K562 (cell line): ENCODE measurements at regions not wholly inside any gene's neighbourhood (a gene's known extent, or its start where the extent isn't known, plus 50 kb on each side); places are given as distances from the start of the nearest gene placed in this dataset.

Source experiments
- ATAC-seq: fragments of 200-7000 bp; cut with Tn5 transposase; 3 replicates; pipeline ENCODE4 v1.9.1; 2020; ENCODE audit warnings: moderate library complexity
- BruUV-seq: library from RNA; stranded (reverse); fragments of 400-500 nt; replicated peaks from 2 replicates; lab custom pipeline; 2021; lab: Mats Ljungman, UMichigan
- CTCF ChIA-PET: fragments of 300-600 bp; formaldehyde crosslinking; extraction: SDS; loops from one replicate; lab custom pipeline; 2021; ENCODE audit warnings: low intra/inter-chr PET ratio; lab: Yijun Ruan, JAX
- POLR2A ChIA-PET: fragments of 300-600, 350-650 bp; sonication (Branson Sonifier 250); formaldehyde crosslinking; extraction: SDS; loops from one replicate; lab custom pipeline; 2021; ENCODE audit warnings: antibody characterized with exemption, inconsistent platforms; lab: Yijun Ruan, JAX
- DNase-seq, 4 experiments: peaks; one replicate each; pipeline versions ENCODE4 v3.0.0 to v3.0.0-alpha.2; 2011 to 2018; ENCODE audit warnings: low spot score in 3 of 4, mixed read lengths in 3 of 4; ENCODE audit errors: extremely low read depth in 1 of 4
- FAIRE-seq: peaks from 2 replicates; lab custom pipeline; 2011; peaks lifted over from hg19 to GRCh38; lab: Jason Lieb, UNC
- H2AFZ ChIP-seq: 2 replicates; pipeline ENCODE4 v1.6.0; 2011; ENCODE audit warnings: low read depth, low read length, control low read depth, inconsistent platforms
- H3K27ac ChIP-seq: fragments of 200-600 bp; 3 replicates; pipeline ENCODE4 v1.8.0; 2011; ENCODE audit warnings: low read depth, mild to moderate bottlenecking, control low read depth, inconsistent platforms, low read length, moderate library complexity, mixed read lengths; ENCODE audit errors: extremely low read depth
- H3K27me3 ChIP-seq, 2 experiments: fragments of 300-600 bp in 1 of 2; 2 replicates in 1 of 2; 3 replicates in 1 of 2; pipeline versions ENCODE4 v1.6.0 to v1.8.0; 2011; ENCODE audit warnings: inconsistent platforms in 2 of 2, low read length in 2 of 2, mild to moderate bottlenecking in 1 of 2, mixed read lengths in 1 of 2, moderate library complexity in 1 of 2; ENCODE audit not compliant: control insufficient read depth in 2 of 2, insufficient read depth in 2 of 2
- H3K36me3 ChIP-seq: fragments of 300-600 bp; 3 replicates; pipeline ENCODE4 v1.8.0; 2011; ENCODE audit warnings: mild to moderate bottlenecking, low read length, inconsistent platforms; ENCODE audit not compliant: control insufficient read depth, insufficient read depth
- H3K4me1 ChIP-seq, 2 experiments: fragments of 200-600 bp in 1 of 2; replicated peaks in 1 of 2; 2 replicates in 1 of 2; 3 replicates in 1 of 2; pipeline versions ENCODE4 v1.5.1 to v1.8.0; 2011; ENCODE audit warnings: inconsistent platforms in 2 of 2, low read length in 2 of 2, mild to moderate bottlenecking in 1 of 2, mixed read lengths in 1 of 2, moderate library complexity in 1 of 2; ENCODE audit not compliant: control insufficient read depth in 2 of 2, insufficient read depth in 2 of 2
- H3K4me2 ChIP-seq: 2 replicates; pipeline ENCODE4 v1.6.1; 2011; ENCODE audit warnings: low read length, control low read depth, inconsistent platforms, mixed read lengths; ENCODE audit not compliant: insufficient read depth
- H3K4me3 ChIP-seq: fragments of 200-600 bp; sonication (generic), shearing (Covaris generic); 2 replicates; pipeline ENCODE4 v1.5.1; 2016; ENCODE audit warnings: control low read depth, inconsistent platforms
- H3K79me2 ChIP-seq: fragments of 200-600 bp; 3 replicates; pipeline ENCODE4 v1.8.0; 2011; ENCODE audit warnings: low read length, inconsistent platforms; ENCODE audit not compliant: control insufficient read depth, insufficient read depth
- H3K9ac ChIP-seq, 2 experiments: 2 replicates each; pipeline versions ENCODE4 v1.6.0 to v1.6.1; 2011; ENCODE audit warnings: low read depth in 2 of 2, low read length in 2 of 2, control low read depth in 1 of 2, inconsistent platforms in 1 of 2, mild to moderate bottlenecking in 1 of 2, mixed read lengths in 1 of 2; ENCODE audit not compliant: insufficient read depth in 1 of 2
- H3K9me1 ChIP-seq: one replicate; pipeline ENCODE4 v1.6.0; 2011; ENCODE audit warnings: inconsistent platforms, mild to moderate bottlenecking, low read length, moderate library complexity; ENCODE audit not compliant: control insufficient read depth, insufficient read depth
- H3K9me3 ChIP-seq: replicated peaks from 2 replicates; pipeline ENCODE4 v1.5.1; 2011; ENCODE audit warnings: low read depth, low read length, inconsistent platforms; ENCODE audit not compliant: control insufficient read depth, insufficient read depth
- H4K20me1 ChIP-seq: replicated peaks from 2 replicates; pipeline ENCODE4 v1.6.1; 2011; ENCODE audit warnings: low read length, inconsistent platforms, mixed read lengths; ENCODE audit not compliant: control insufficient read depth, insufficient read depth
- CREBBP ChIP-seq: IDR thresholded peaks from one replicate; pipeline ENCODE4 v1.6.1; 2012; ENCODE audit warnings: low read depth, mild to moderate bottlenecking, control low read depth, inconsistent platforms, low read length
- EP300 ChIP-seq: IDR thresholded peaks from 2 replicates; pipeline ENCODE4 v1.6.1; 2012; ENCODE audit warnings: low read length, improper control_type of control experiment
- ETV1 ChIP-seq: fragments of 450-650 bp; conservative IDR thresholded peaks from 2 replicates; pipeline ENCODE4 v1.6.1; 2016; ENCODE audit warnings: missing genetic modification characterization, control low read depth, low read depth, missing compliant biosample characterization
- KLF1 ChIP-seq: fragments of 450-650 bp; IDR thresholded peaks from 2 replicates; pipeline ENCODE4 v1.6.1; 2016; ENCODE audit warnings: missing genetic modification characterization, missing compliant biosample characterization
- MAX ChIP-seq: sonication (generic); formaldehyde crosslinking; IDR thresholded peaks from 2 replicates; pipeline ENCODE4 v1.9.0; 2022; ENCODE audit warnings: mild to moderate bottlenecking, missing genetic modification reagents
- MEF2A ChIP-seq: IDR thresholded peaks from 2 replicates; pipeline ENCODE4 v1.6.1; 2011; ENCODE audit warnings: low read depth, mild to moderate bottlenecking, low read length, moderate library complexity; ENCODE audit not compliant: control insufficient read depth
- ZNF224 ChIP-seq: sonication (generic); formaldehyde crosslinking; IDR thresholded peaks from 2 replicates; pipeline ENCODE4 v1.8.0; 2022; ENCODE audit warnings: mild to moderate bottlenecking, missing genetic modification reagents
- WGBS: fragments of 100-300 bp; shearing (Covaris generic); methylation state at CpG from one replicate; pipeline ENCODE4 v1.1.6; 2016; ENCODE audit warnings: low coverage, mixed read lengths; ENCODE audit not compliant: insufficient coverage; ENCODE audit errors: missing lambda C conversion rate; 5-methylcytosine and 5-hydroxymethylcytosine counted together
- in situ Hi-C: fragments of 300-500 bp; cut with MboI; formaldehyde crosslinking; loops from 4 replicates; pipeline ENCODE4 v1.15.0; 2018; ENCODE audit warnings: inconsistent platforms, mixed read lengths
- intact Hi-C: fragments of 100-400 bp; cut with micrococcal nuclease; formaldehyde crosslinking; loops from 2 replicates; pipeline ENCODE4 v1.14.2; 2022
- TF ChIP-seq, protein P1 (sequence below), 2 experiments: IDR thresholded peaks; 2 replicates each; pipeline ENCODE4 v1.6.1; 2011; ENCODE audit warnings: borderline replicate concordance in 1 of 2, control low read depth in 1 of 2, low read depth in 1 of 2, low read length in 1 of 2, mild to moderate bottlenecking in 1 of 2, mixed read lengths in 1 of 2, moderate library complexity in 1 of 2; ENCODE audit not compliant: insufficient read depth in 1 of 2, insufficient read length in 1 of 2, poor library complexity in 1 of 2, severe bottlenecking in 1 of 2; ENCODE audit errors: extremely low read depth in 1 of 2

DNA sequence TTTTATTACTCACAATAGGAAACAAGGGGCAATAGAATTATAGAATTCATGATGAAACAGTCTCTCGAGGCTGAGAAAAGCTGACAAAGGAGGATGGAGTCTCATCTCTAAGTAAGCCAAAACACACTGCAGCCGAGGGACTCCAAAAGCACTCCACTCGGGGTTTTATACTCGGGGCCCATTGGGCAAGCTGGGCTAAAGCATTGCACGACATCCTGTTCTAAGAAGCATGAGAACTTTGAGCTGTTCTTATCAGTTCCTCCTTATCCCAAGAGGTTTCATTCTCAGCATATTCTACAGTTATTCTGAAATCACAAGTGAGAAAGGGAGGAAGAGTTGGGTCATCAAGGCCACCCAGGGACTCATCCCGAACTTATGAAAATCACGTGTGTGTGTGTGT is 1475.5 kb downstream of the PCDH18 start (continued):
- no peak for TF ChIP-seq EP300
- no peak for TF ChIP-seq MEF2A
- no peak for TF ChIP-seq ETV1
- no peak for TF ChIP-seq KLF1
- no peak for TF ChIP-seq MAX
- TF ChIP-seq ZNF224 (CRISPR knock-in tag), result no peak
- no peak for TF ChIP-seq CREBBP

GRCh38 chr4:136055360-136055759 is 1476.9 kb downstream of the PCDH18 start:
- ATAC-seq (no peak), DNase-seq (no peak), FAIRE-seq (no peak)
- 3% methylated on average over 3 of the region's 3 CpGs for WGBS
- H3K27me3 ChIP-seq, result no peaks in the 10 kb centered on the region
- H3K36me3 ChIP-seq, result no peaks in the 10 kb centered on the region
- CTCF ChIA-PET, result no interaction called here
- intact Hi-C loops (no loop called here), in situ Hi-C loops (no loop called here)
- H3K4me1 ChIP-seq, result no peaks in the 10 kb centered on the region
- no peak overlapping the region for H3K27ac ChIP-seq
- no peaks in the 10 kb centered on the region for H3K9me3 ChIP-seq
- H4K20me1 ChIP-seq, result no peaks in the 10 kb centered on the region
- no peak overlapping the region for H3K4me2 ChIP-seq
- H3K79me2 ChIP-seq, result no peaks in the 10 kb centered on the region
- BruUV-seq, result no TSS peak
- H3K9me1 ChIP-seq, result no peaks in the 10 kb centered on the region
- POLR2A ChIA-PET, result no interaction called here
- H3K4me3 ChIP-seq, result no peak overlapping the region
- no peak overlapping the region for H2AFZ ChIP-seq
- TF ChIP-seq, protein P1, sequence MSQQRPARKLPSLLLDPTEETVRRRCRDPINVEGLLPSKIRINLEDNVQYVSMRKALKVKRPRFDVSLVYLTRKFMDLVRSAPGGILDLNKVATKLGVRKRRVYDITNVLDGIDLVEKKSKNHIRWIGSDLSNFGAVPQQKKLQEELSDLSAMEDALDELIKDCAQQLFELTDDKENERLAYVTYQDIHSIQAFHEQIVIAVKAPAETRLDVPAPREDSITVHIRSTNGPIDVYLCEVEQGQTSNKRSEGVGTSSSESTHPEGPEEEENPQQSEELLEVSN (IDR thresholded peaks at IDR 0.05; ENCODE audit: borderline replicate concordance in 1 of 2, extremely low read depth in 1 of 2, insufficient read depth in 1 of 2, insufficient read length in 1 of 2, low read depth in 1 of 2, low read length in 1 of 2, poor library complexity in 1 of 2, severe bottlenecking in 1 of 2), result no peak
- no peak overlapping the region for H3K9ac ChIP-seq
